ENCODE measurements at regions not wholly inside any gene's neighbourhood (a gene's known extent, or its start where the extent isn't known, plus 50 kb on each side); places are given as distances from the start of the nearest gene placed in this dataset.

- TF ChIP-seq ZBTB7A (IDR thresholded peaks at IDR 0.05; ENCODE audit: low read depth) (no peak), REST (IDR thresholded peaks at IDR 0.05; ENCODE audit: low read depth) (no peak), MAX (IDR thresholded peaks at IDR 0.05) (no peak), NFIC (IDR thresholded peaks at IDR 0.05) (no peak), USF1 (IDR thresholded peaks at IDR 0.05) (no peak), RAD21 (IDR thresholded peaks at IDR 0.05; ENCODE audit: low read depth) (no peak), EGR1 (IDR thresholded peaks at IDR 0.05) (no peak), FOXM1 (IDR thresholded peaks at IDR 0.05; ENCODE audit: borderline replicate concordance, low read depth) (no peak), TCF12 (IDR thresholded peaks at IDR 0.05; ENCODE audit: low read depth) (no peak), TEAD4 (IDR thresholded peaks at IDR 0.05) (no peak), EP300 (IDR thresholded peaks at IDR 0.05; ENCODE audit: borderline replicate concordance) (no peak), YY1 (IDR thresholded peaks at IDR 0.05; ENCODE audit: low read depth) (no peak), TAF1 (IDR thresholded peaks at IDR 0.05; ENCODE audit: low read depth) (no peak)
These were observed 83.8 kb upstream of the SERTAD2 start for GRCh38 chr2:64737547-64737946.

GRCh38 chr2:64738026-64738425 is 84.3 kb upstream of the SERTAD2 start:
- no peak for TF ChIP-seq FOXM1 (IDR thresholded peaks at IDR 0.05; ENCODE audit: borderline replicate concordance, low read depth)
- no peak for TF ChIP-seq TAF1 (IDR thresholded peaks at IDR 0.05; ENCODE audit: low read depth)
- no peak for TF ChIP-seq REST (IDR thresholded peaks at IDR 0.05; ENCODE audit: low read depth)
- no peak for TF ChIP-seq EGR1 (IDR thresholded peaks at IDR 0.05)
- no peak for TF ChIP-seq TEAD4 (IDR thresholded peaks at IDR 0.05)
- no peak for TF ChIP-seq ZBTB7A (IDR thresholded peaks at IDR 0.05; ENCODE audit: low read depth)
- TF ChIP-seq TCF12 (IDR thresholded peaks at IDR 0.05; ENCODE audit: low read depth), result no peak
- no peak for TF ChIP-seq USF1 (IDR thresholded peaks at IDR 0.05)
- no peak for TF ChIP-seq CREB1 (IDR thresholded peaks at IDR 0.05; ENCODE audit: low read depth)
- no peak for TF ChIP-seq YY1 (IDR thresholded peaks at IDR 0.05; ENCODE audit: low read depth)

GRCh38 chr2:64742678-64743077 is 89.0 kb upstream of the SERTAD2 start:
- TF ChIP-seq FOXM1 (IDR thresholded peaks at IDR 0.05; ENCODE audit: borderline replicate concordance, low read depth), result no peak
- no peak for TF ChIP-seq YY1 (IDR thresholded peaks at IDR 0.05; ENCODE audit: low read depth)
- no peak for TF ChIP-seq MAX (IDR thresholded peaks at IDR 0.05)
- no peak for TF ChIP-seq NFIC (IDR thresholded peaks at IDR 0.05)

GRCh38 chr2:64743739-64744330 is 90.1 kb upstream of the SERTAD2 start:
- TF ChIP-seq EP300 (IDR thresholded peaks at IDR 0.05; ENCODE audit: borderline replicate concordance) (no peak), FOXM1 (IDR thresholded peaks at IDR 0.05; ENCODE audit: borderline replicate concordance, low read depth) (no peak), REST (IDR thresholded peaks at IDR 0.05; ENCODE audit: low read depth) (no peak), RAD21 (IDR thresholded peaks at IDR 0.05; ENCODE audit: low read depth) (no peak), TEAD4 (IDR thresholded peaks at IDR 0.05) (no peak), TAF1 (IDR thresholded peaks at IDR 0.05; ENCODE audit: low read depth) (no peak)

GRCh38 chr2:64745562-64745961 is 91.8 kb upstream of the SERTAD2 start:
- TF ChIP-seq TCF12 (IDR thresholded peaks at IDR 0.05; ENCODE audit: low read depth), result no peak
- no peak for TF ChIP-seq TAF1 (IDR thresholded peaks at IDR 0.05; ENCODE audit: low read depth)
- no peak for TF ChIP-seq USF1 (IDR thresholded peaks at IDR 0.05)
- TF ChIP-seq MAX (IDR thresholded peaks at IDR 0.05), result no peak
- TF ChIP-seq FOXM1 (IDR thresholded peaks at IDR 0.05; ENCODE audit: borderline replicate concordance, low read depth), result no peak
- no peak for TF ChIP-seq EGR1 (IDR thresholded peaks at IDR 0.05)
- TF ChIP-seq REST (IDR thresholded peaks at IDR 0.05; ENCODE audit: low read depth), result no peak

All from Ishikawa (cell line).